ENCODE measurements at regions not wholly inside any gene's neighbourhood (a gene's known extent, or its start where the extent isn't known, plus 50 kb on each side); places are given as distances from the start of the nearest gene placed in this dataset.

DNA sequence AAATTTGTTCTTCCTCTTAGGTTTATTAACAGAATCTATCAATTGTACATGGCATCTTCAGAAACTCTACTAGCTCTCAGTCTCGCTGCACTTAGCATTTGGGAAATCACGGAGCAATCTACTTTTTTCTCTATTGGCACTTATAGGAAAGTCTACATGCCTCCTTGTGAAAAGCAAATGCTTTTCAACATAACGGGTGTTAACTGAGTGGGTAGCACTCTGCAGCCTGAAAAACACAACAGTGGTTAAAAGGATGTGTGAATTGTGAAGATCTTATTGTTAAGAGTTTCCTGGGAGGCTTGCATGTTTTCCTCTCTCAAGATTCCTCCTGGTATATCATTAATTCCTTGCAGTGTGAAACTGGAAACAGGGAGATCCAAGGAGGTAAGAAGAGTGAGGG lies 204.2 kb upstream of the SESN3 start:
- Mint-ChIP-seq H3K4me3 (no peak overlapping the region), H3K36me3 (ENCODE audit: low read depth) (peaks cover 5% of the 10 kb centered on the region)
- TF ChIP-seq, protein P1, sequence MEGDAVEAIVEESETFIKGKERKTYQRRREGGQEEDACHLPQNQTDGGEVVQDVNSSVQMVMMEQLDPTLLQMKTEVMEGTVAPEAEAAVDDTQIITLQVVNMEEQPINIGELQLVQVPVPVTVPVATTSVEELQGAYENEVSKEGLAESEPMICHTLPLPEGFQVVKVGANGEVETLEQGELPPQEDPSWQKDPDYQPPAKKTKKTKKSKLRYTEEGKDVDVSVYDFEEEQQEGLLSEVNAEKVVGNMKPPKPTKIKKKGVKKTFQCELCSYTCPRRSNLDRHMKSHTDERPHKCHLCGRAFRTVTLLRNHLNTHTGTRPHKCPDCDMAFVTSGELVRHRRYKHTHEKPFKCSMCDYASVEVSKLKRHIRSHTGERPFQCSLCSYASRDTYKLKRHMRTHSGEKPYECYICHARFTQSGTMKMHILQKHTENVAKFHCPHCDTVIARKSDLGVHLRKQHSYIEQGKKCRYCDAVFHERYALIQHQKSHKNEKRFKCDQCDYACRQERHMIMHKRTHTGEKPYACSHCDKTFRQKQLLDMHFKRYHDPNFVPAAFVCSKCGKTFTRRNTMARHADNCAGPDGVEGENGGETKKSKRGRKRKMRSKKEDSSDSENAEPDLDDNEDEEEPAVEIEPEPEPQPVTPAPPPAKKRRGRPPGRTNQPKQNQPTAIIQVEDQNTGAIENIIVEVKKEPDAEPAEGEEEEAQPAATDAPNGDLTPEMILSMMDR (conservative IDR thresholded peaks at IDR 0.05), result no peak

DNA sequence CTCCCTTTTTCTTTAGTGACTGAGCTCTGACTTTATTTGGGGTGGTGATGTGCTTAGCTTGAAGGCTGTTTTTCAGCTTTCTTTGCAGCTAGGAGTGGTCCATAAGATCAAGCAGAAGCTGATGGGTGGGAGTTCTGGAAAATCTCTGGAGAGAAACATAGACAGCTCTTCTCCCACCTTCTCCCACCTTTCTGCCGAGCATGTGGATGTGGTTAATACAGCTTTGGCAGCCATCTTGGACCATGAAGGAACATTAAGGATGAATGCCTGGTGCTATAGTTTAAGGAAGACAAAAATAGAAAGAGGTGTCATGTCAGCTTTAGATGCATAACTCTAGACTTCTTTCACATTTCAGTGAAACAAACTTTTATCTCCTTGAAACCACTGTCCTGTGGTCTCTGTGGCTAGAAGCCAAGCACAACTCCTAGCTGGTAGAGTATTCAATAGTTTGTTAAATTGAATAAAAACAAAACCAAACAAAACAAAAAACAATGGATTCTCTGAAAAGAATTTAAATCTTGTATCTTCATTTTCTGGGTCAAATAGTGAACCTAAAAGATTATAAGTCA lies 203.6 kb upstream of the SESN3 start:
- H3K27ac Mint-ChIP-seq (ENCODE audit: unreplicated experiment), result no peak overlapping the region

More for the DNA sequence above, 204.2 kb upstream of the SESN3 start:
- H3K27ac Mint-ChIP-seq (ENCODE audit: unreplicated experiment), result no peak overlapping the region
- no peak for DNase-seq (ENCODE audit: low read depth, low spot score)
- no peaks in the 10 kb centered on the region for H3K27me3 Mint-ChIP-seq (ENCODE audit: low read depth)
- no peaks in the 10 kb centered on the region for H3K9me3 Mint-ChIP-seq
- peaks cover 11% of the 10 kb centered on the region for H3K4me1 Mint-ChIP-seq

DNA sequence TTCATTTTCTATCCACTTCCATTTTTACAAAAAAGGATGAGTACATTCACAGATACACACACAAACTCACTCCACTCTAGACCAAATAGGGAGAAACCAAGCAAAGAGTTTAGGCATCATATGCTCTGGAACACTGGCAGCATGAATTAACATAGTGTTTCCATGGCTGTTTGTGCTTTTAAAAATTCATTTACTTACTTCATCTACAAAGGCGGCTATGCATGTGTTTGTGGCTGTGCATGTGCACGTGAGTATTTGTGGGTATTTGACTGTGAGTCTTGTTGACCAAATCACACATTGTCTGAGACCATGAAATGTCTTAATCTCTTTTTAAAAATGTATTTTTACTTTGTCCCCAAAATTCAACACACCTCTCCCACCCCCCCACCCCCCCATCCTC lies 203.0 kb upstream of the SESN3 start:
- Mint-ChIP-seq H3K27me3 (ENCODE audit: low read depth) (no peaks in the 10 kb centered on the region), H3K4me1 (peaks cover 11% of the 10 kb centered on the region), H3K4me3 (no peak overlapping the region), H3K9me3 (no peaks in the 10 kb centered on the region), H3K27ac (ENCODE audit: unreplicated experiment) (no peak overlapping the region), H3K36me3 (ENCODE audit: low read depth) (peaks cover 5% of the 10 kb centered on the region)
- DNase-seq (ENCODE audit: low read depth, low spot score), result no peak
- TF ChIP-seq, protein P1 (conservative IDR thresholded peaks at IDR 0.05), result no peak

More for the DNA sequence above, 203.6 kb upstream of the SESN3 start:
- H3K4me1 Mint-ChIP-seq, result peaks cover 11% of the 10 kb centered on the region
- DNase-seq (ENCODE audit: low read depth, low spot score), result no peak
- H3K4me3 Mint-ChIP-seq, result no peak overlapping the region
- no peaks in the 10 kb centered on the region for H3K27me3 Mint-ChIP-seq (ENCODE audit: low read depth)
- H3K36me3 Mint-ChIP-seq (ENCODE audit: low read depth), result peaks cover 5% of the 10 kb centered on the region
- no peaks in the 10 kb centered on the region for H3K9me3 Mint-ChIP-seq
- TF ChIP-seq, protein P1 (conservative IDR thresholded peaks at IDR 0.05), result no peak

DNA sequence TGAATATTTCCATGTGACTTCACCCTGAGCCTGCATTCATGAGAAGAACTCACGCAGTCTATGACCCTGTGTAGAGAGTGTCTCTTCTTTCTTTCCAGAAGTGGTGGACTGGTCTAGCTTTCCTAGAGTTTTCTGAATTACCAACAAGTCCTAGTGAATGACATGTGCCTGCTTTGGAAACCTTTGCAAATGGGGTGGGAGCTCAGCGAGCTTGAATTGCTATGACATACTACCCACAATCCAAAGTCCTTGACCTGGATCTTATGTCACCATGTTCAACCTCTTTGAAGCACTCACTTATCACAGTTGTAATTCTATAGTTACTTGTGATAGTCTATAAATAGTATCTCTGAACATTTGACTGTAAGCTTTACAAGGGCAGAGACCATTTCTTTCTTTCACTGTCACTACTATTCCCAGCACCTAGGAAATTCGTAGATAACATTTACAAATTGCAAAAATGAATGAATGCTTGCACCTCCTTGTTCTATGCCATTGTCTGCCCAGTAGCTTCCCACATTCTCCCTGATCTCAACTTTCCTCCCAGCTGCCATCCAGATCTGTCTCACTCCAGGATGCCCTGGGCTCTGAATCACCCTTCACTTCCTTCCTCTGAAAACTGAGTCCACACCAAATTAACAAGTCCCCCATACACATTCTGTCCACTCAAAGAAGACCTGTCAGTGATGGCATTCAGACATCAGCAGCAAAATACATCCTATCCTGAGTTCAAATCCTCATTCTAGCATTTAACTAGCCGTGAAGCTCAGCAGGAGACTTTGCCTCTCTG lies 201.9 kb upstream of the SESN3 start:
- H3K9me3 Mint-ChIP-seq, result no peaks in the 10 kb centered on the region
- peaks cover 5% of the 10 kb centered on the region for H3K36me3 Mint-ChIP-seq (ENCODE audit: low read depth)
- H3K27me3 Mint-ChIP-seq (ENCODE audit: low read depth), result no peaks in the 10 kb centered on the region
- TF ChIP-seq, protein P1 (conservative IDR thresholded peaks at IDR 0.05), result no peak
- no peak overlapping the region for H3K27ac Mint-ChIP-seq (ENCODE audit: unreplicated experiment)
- DNase-seq (ENCODE audit: low read depth, low spot score), result no peak
- no peak overlapping the region for H3K4me3 Mint-ChIP-seq
- peaks cover 11% of the 10 kb centered on the region for H3K4me1 Mint-ChIP-seq

DNA sequence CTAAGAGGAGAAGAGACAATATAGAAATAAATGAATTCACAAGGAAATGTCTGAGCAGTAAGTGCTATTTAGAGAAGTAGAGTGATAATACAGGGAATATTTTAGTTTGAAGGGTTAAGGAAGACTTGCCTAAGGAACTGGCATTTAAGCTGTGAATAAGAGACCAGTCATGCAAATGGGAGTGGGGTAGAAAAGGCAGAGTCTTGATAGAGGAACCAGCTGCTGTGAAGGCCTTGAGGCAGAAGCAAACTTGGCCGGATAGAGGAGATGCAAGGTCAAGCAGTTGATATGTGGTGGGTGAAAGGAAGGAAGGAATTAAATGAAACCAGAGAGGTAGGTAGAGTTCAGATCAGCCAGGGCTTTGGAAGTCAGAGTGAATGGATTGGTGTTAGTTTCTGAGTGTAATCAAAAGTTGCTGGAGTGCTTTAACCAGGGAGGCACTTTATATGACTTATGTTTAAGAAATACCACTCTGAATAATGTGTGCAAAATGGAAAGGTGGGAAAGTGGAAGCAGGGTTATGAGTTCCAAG lies 198.4 kb upstream of the SESN3 start:
- Mint-ChIP-seq H3K9me3 (no peaks in the 10 kb centered on the region), H3K27me3 (ENCODE audit: low read depth) (no peaks in the 10 kb centered on the region), H3K27ac (ENCODE audit: unreplicated experiment) (no peak overlapping the region), H3K4me3 (no peak overlapping the region), H3K4me1 (no peaks in the 10 kb centered on the region), H3K36me3 (ENCODE audit: low read depth) (peaks cover 3% of the 10 kb centered on the region)
- DNase-seq (ENCODE audit: low read depth, low spot score), result no peak
- TF ChIP-seq, protein P1 (conservative IDR thresholded peaks at IDR 0.05), result no peak
